ENCODE measurements at regions not wholly inside any gene's neighbourhood (a gene's known extent, or its start where the extent isn't known, plus 50 kb on each side); places are given as distances from the start of the nearest gene placed in this dataset.

GRCh38 chr15:29333261-29333660 lies 63.6 kb upstream of the NSMCE3 start:
- DNase-seq (ENCODE audit: low read depth in 2 of 2), result no peak
- Histone ChIP-seq H3K4me1 (ENCODE audit: control insufficient read depth, extremely low read depth, insufficient read depth, low read length) (no peaks in the 10 kb centered on the region), H3K4me3 (replicated peaks in 1 of 4; ENCODE audit: control extremely low read depth in 1 of 4, insufficient read depth in 1 of 4, low read depth in 3 of 4, low read length in 4 of 4) (no peak overlapping the region), H3K27me3 (ENCODE audit: control insufficient read depth, insufficient read depth, low read length) (no peaks in the 10 kb centered on the region), H4K20me1 (ENCODE audit: control insufficient read depth, extremely low read depth, insufficient read depth, low read length) (no peaks in the 10 kb centered on the region), H3K36me3 (ENCODE audit: control insufficient read depth, insufficient read depth, low read length) (no peaks in the 10 kb centered on the region), H3K27ac (ENCODE audit: insufficient read depth, low read length) (no peak overlapping the region), H3K9ac (ENCODE audit: insufficient read depth, low read length) (no peak overlapping the region), H3K4me2 (ENCODE audit: extremely low read depth, insufficient read depth, low read length) (no peak overlapping the region), H3K9me3 (ENCODE audit: control insufficient read depth, insufficient read depth, low read depth, low read length) (no peaks in the 10 kb centered on the region), H3K79me2 (ENCODE audit: control insufficient read depth, insufficient read depth, low read length) (no peaks in the 10 kb centered on the region), H2AFZ (ENCODE audit: low read length) (no peak overlapping the region)
- no peak for TF ChIP-seq EZH2 (IDR thresholded peaks at IDR 0.05; ENCODE audit: low read length, missing control alignments)
- no peak for TF ChIP-seq CTCF (conservative IDR thresholded peaks at IDR 0.05 in 1 of 2, IDR thresholded peaks at IDR 0.05 in 1 of 2; ENCODE audit: low read depth in 1 of 2, low read length in 2 of 2)

GRCh38 chr15:29331669-29332068 lies 62.0 kb upstream of the NSMCE3 start:
- Histone ChIP-seq H3K9me3 (ENCODE audit: control insufficient read depth, insufficient read depth, low read depth, low read length) (no peaks in the 10 kb centered on the region), H3K79me2 (ENCODE audit: control insufficient read depth, insufficient read depth, low read length) (no peaks in the 10 kb centered on the region), H3K4me2 (ENCODE audit: extremely low read depth, insufficient read depth, low read length) (no peak overlapping the region), H3K4me3 (replicated peaks in 1 of 4; ENCODE audit: control extremely low read depth in 1 of 4, insufficient read depth in 1 of 4, low read depth in 3 of 4, low read length in 4 of 4) (no peak overlapping the region), H4K20me1 (ENCODE audit: control insufficient read depth, extremely low read depth, insufficient read depth, low read length) (no peaks in the 10 kb centered on the region), H3K4me1 (ENCODE audit: control insufficient read depth, extremely low read depth, insufficient read depth, low read length) (no peaks in the 10 kb centered on the region), H3K9ac (ENCODE audit: insufficient read depth, low read length) (no peak overlapping the region), H3K36me3 (ENCODE audit: control insufficient read depth, insufficient read depth, low read length) (no peaks in the 10 kb centered on the region), H3K27me3 (ENCODE audit: control insufficient read depth, insufficient read depth, low read length) (no peaks in the 10 kb centered on the region), H2AFZ (ENCODE audit: low read length) (no peak overlapping the region), H3K27ac (ENCODE audit: insufficient read depth, low read length) (no peak overlapping the region)
- TF ChIP-seq EZH2 (IDR thresholded peaks at IDR 0.05; ENCODE audit: low read length, missing control alignments) (no peak), CTCF (conservative IDR thresholded peaks at IDR 0.05 in 1 of 2, IDR thresholded peaks at IDR 0.05 in 1 of 2; ENCODE audit: low read depth in 1 of 2, low read length in 2 of 2) (no peak)
- peak in 1 of 2 donors; percentile 7 for DNase-seq (ENCODE audit: low read depth in 2 of 2)

- H3K79me2 ChIP-seq (ENCODE audit: control insufficient read depth, insufficient read depth, low read length), result no peaks in the 10 kb centered on the region
- H4K20me1 ChIP-seq (ENCODE audit: control insufficient read depth, extremely low read depth, insufficient read depth, low read length), result no peaks in the 10 kb centered on the region
- no peak overlapping the region for H3K27ac ChIP-seq (ENCODE audit: insufficient read depth, low read length)
- no peaks in the 10 kb centered on the region for H3K4me1 ChIP-seq (ENCODE audit: control insufficient read depth, extremely low read depth, insufficient read depth, low read length)
- DNase-seq (ENCODE audit: low read depth in 2 of 2), result no peak
- H3K9ac ChIP-seq (ENCODE audit: insufficient read depth, low read length), result no peak overlapping the region
- no peak for TF ChIP-seq EZH2 (IDR thresholded peaks at IDR 0.05; ENCODE audit: low read length, missing control alignments)
- no peak for TF ChIP-seq CTCF (conservative IDR thresholded peaks at IDR 0.05 in 1 of 2, IDR thresholded peaks at IDR 0.05 in 1 of 2; ENCODE audit: low read depth in 1 of 2, low read length in 2 of 2)
- no peak overlapping the region for H3K4me2 ChIP-seq (ENCODE audit: extremely low read depth, insufficient read depth, low read length)
- no peak overlapping the region for H3K4me3 ChIP-seq (replicated peaks in 1 of 4; ENCODE audit: control extremely low read depth in 1 of 4, insufficient read depth in 1 of 4, low read depth in 3 of 4, low read length in 4 of 4)
- H3K9me3 ChIP-seq (ENCODE audit: control insufficient read depth, insufficient read depth, low read depth, low read length), result no peaks in the 10 kb centered on the region
- H3K27me3 ChIP-seq (ENCODE audit: control insufficient read depth, insufficient read depth, low read length), result no peaks in the 10 kb centered on the region
- no peak overlapping the region for H2AFZ ChIP-seq (ENCODE audit: low read length)
- H3K36me3 ChIP-seq (ENCODE audit: control insufficient read depth, insufficient read depth, low read length), result no peaks in the 10 kb centered on the region
These were observed 61.4 kb upstream of the NSMCE3 start for GRCh38 chr15:29331071-29331470.

Data from fibroblast of lung (primary cell).